Brain microvascular endothelial cell (primary cell): ENCODE measurements at regions not wholly inside any gene's neighbourhood (a gene's known extent, or its start where the extent isn't known, plus 50 kb on each side); places are given as distances from the start of the nearest gene placed in this dataset.

Source experiments
- DNase-seq: peaks from one replicate; pipeline ENCODE4 v3.0.0-alpha.2; 2020
- H3K27ac ChIP-seq: fragments of 250-450 bp; sonication (Bioruptor Pico); 2 replicates; pipeline ENCODE4 v1.5.1; 2020; ENCODE audit warnings: mild to moderate bottlenecking, moderate library complexity
- H3K27me3 ChIP-seq: fragments of 250-450 bp; sonication (Bioruptor Pico); replicated peaks from 2 replicates; pipeline ENCODE4 v1.5.1; 2020; ENCODE audit warnings: mild to moderate bottlenecking
- H3K36me3 ChIP-seq: fragments of 250-450 bp; sonication (Bioruptor Pico); replicated peaks from 2 replicates; pipeline ENCODE4 v1.5.1; 2020; ENCODE audit warnings: mild to moderate bottlenecking
- H3K4me3 ChIP-seq: 2 replicates; pipeline ENCODE4 v1.5.1; 2011; ENCODE audit warnings: low read depth, mild to moderate bottlenecking, control low read depth, low read length, moderate library complexity
- CTCF ChIP-seq: IDR thresholded peaks from 2 replicates; pipeline ENCODE4 v1.5.1; 2011; ENCODE audit warnings: low read depth, mild to moderate bottlenecking, moderate library complexity, low read length, control low read depth, inconsistent platforms; ENCODE audit errors: missing control alignments
- in situ Hi-C: cut with HindIII; loops from 2 replicates; pipeline ENCODE4 v1.10.0; 2017; ENCODE audit warnings: low sequenced_read_pairs, low pct_ligation_motif_present

- H3K36me3 ChIP-seq, result no peaks in the 10 kb centered on the region
- TF ChIP-seq CTCF, result no peak
- H3K27ac ChIP-seq, result no peak overlapping the region
- no peak for DNase-seq
- H3K27me3 ChIP-seq, result no peaks in the 10 kb centered on the region
- in situ Hi-C loops, result no loop called here
- H3K4me3 ChIP-seq, result no peak overlapping the region
Measured at GRCh38 chr17:79533116-79533515, 77.7 kb downstream of the RBFOX3 start.

- in situ Hi-C loops, result no loop called here
- H3K27me3 ChIP-seq, result no peaks in the 10 kb centered on the region
- TF ChIP-seq CTCF, result no peak
Measured at GRCh38 chr17:79532107-79532790, 78.6 kb downstream of the RBFOX3 start.

GRCh38 chr17:79531191-79532095, 79.4 kb downstream of the RBFOX3 start:
- no peak overlapping the region for H3K27ac ChIP-seq
- H3K27me3 ChIP-seq, result no peaks in the 10 kb centered on the region
- H3K36me3 ChIP-seq, result no peaks in the 10 kb centered on the region
- DNase-seq, result no peak
- no peak overlapping the region for H3K4me3 ChIP-seq
- in situ Hi-C loops, result no loop called here
- TF ChIP-seq CTCF, result no peak

More at GRCh38 chr17:79532107-79532790, 78.6 kb downstream of the RBFOX3 start:
- Histone ChIP-seq H3K4me3 (no peak overlapping the region), H3K36me3 (no peaks in the 10 kb centered on the region), H3K27ac (no peak overlapping the region)
- DNase-seq, result no peak

GRCh38 chr17:79530361-79531105, 80.3 kb downstream of the RBFOX3 start:
- TF ChIP-seq CTCF, result no peak
- Histone ChIP-seq H3K4me3 (no peak overlapping the region), H3K36me3 (no peaks in the 10 kb centered on the region), H3K27me3 (no peaks in the 10 kb centered on the region), H3K27ac (no peak overlapping the region)
- no peak for DNase-seq
- in situ Hi-C loops, result no loop called here

GRCh38 chr17:79529661-79530081, 81.2 kb downstream of the RBFOX3 start:
- no peaks in the 10 kb centered on the region for H3K27me3 ChIP-seq

More at GRCh38 chr17:79529661-79530081, 81.2 kb downstream of the RBFOX3 start:
- Histone ChIP-seq H3K27ac (no peak overlapping the region), H3K36me3 (no peaks in the 10 kb centered on the region), H3K4me3 (no peak overlapping the region)
- DNase-seq, result no peak
- TF ChIP-seq CTCF, result no peak
- in situ Hi-C loops, result no loop called here
